Tibial nerve (tissue), 3 donors: ENCODE measurements at regions not wholly inside any gene's neighbourhood (a gene's known extent, or its start where the extent isn't known, plus 50 kb on each side); places are given as distances from the start of the nearest gene placed in this dataset.

Source experiments
- EP300 ChIP-seq, 2 donors: sonication (generic); formaldehyde crosslinking; IDR thresholded peaks; one replicate each; pipeline ENCODE4 v1.6.1; 2017; ENCODE audit warnings: antibody characterized with exemption in 2 of 2, mild to moderate bottlenecking in 1 of 2
- POLR2A ChIP-seq, 2 donors: fragments of 450-650 bp; IDR thresholded peaks; one replicate each; pipeline ENCODE4 v1.6.1; 2017; ENCODE audit warnings: antibody characterized with exemption in 2 of 2, mild to moderate bottlenecking in 2 of 2, moderate library complexity in 2 of 2

DNA sequence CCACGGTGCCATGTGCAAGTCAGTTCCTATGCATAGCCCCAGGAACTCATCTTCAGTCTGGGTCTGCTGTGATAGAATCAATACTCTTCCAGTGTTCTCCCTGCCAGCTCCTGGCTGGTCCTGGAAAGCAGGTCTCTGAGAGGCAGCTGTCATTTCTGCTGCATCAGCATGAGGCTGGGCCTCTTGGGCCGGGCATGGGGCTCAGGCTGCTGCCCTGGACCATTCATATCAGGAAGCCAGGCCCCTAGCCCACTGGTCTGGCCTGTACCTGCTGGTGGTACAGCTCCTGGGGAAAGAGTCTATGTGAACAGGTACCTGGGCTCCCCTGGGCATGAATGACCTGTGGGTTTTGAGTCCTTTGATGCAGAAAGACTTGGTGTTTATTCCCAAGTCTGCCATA is 173.6 kb upstream of the CSF3R start:
- TF ChIP-seq EP300 (IDR thresholded peaks at IDR 0.05) (no peak), POLR2A (IDR thresholded peaks at IDR 0.05) (no peak)
